HepG2 (cell line): ENCODE measurements at regions not wholly inside any gene's neighbourhood (a gene's known extent, or its start where the extent isn't known, plus 50 kb on each side); places are given as distances from the start of the nearest gene placed in this dataset.

Source experiments
- ADNP ChIP-seq: sonication (generic); formaldehyde crosslinking; IDR thresholded peaks from 2 replicates; pipeline ENCODE4 v1.4.0; 2020; ENCODE audit warnings: missing genetic modification reagents
- ARID3A ChIP-seq: IDR thresholded peaks from 2 replicates; pipeline ENCODE4 v1.6.1; 2012; ENCODE audit warnings: low read depth, low read length, improper control_type of control experiment
- HIVEP1 ChIP-seq: sonication (generic); formaldehyde crosslinking; IDR thresholded peaks from 2 replicates; pipeline ENCODE4 v1.4.0; 2020; ENCODE audit warnings: mild to moderate bottlenecking, missing genetic modification reagents
- LCORL ChIP-seq, 2 experiments: fragments of 450-650 bp in 1 of 2; sonication (generic) in 1 of 2; formaldehyde crosslinking in 1 of 2; IDR thresholded peaks; 2 replicates each; pipeline versions ENCODE4 v1.5.0 to v1.6.1; 2017 to 2020; ENCODE audit warnings: antibody characterized with exemption in 1 of 2, missing genetic modification reagents in 1 of 2
- MAFF ChIP-seq: IDR thresholded peaks from 2 replicates; pipeline ENCODE4 v1.6.1; 2011; ENCODE audit warnings: low read depth, low read length, improper control_type of control experiment
- MATR3 ChIP-seq: sonication (generic); formaldehyde crosslinking; IDR thresholded peaks from 2 replicates; pipeline ENCODE4 v1.4.0; 2020; ENCODE audit warnings: missing genetic modification reagents
- MYPOP ChIP-seq: sonication (generic); formaldehyde crosslinking; IDR thresholded peaks from 2 replicates; pipeline ENCODE4 v1.8.1; 2023; ENCODE audit warnings: mild to moderate bottlenecking, moderate library complexity, missing genetic modification reagents
- NFE2L2 ChIP-seq: fragments of 150-350 bp; IDR thresholded peaks from 2 replicates; pipeline ENCODE4 v1.6.1; 2014; ENCODE audit warnings: low read length
- NPAS2 ChIP-seq: sonication (generic); formaldehyde crosslinking; IDR thresholded peaks from 2 replicates; pipeline ENCODE4 v1.8.0; 2022; ENCODE audit warnings: mild to moderate bottlenecking, missing genetic modification reagents, borderline replicate concordance
- NR2C2 ChIP-seq: sonication (generic); formaldehyde crosslinking; IDR thresholded peaks from 2 replicates; pipeline ENCODE4 v1.4.0; 2020; ENCODE audit warnings: missing genetic modification reagents, mild to moderate bottlenecking, moderate library complexity, borderline replicate concordance
- PAX8 ChIP-seq: sonication (generic); formaldehyde crosslinking; IDR thresholded peaks from 2 replicates; pipeline ENCODE4 v1.8.0; 2022; ENCODE audit warnings: mild to moderate bottlenecking, missing genetic modification reagents, borderline replicate concordance
- PPARG ChIP-seq: conservative IDR thresholded peaks from 2 replicates; pipeline ENCODE4 v1.6.1; 2016; ENCODE audit warnings: missing biosample characterization, missing genetic modification reagents
- RBM22 ChIP-seq: fragments of 200-400 bp; formaldehyde crosslinking; optimal IDR thresholded peaks from 2 replicates; pipeline ENCODE3; 2017; ENCODE audit warnings: mild to moderate bottlenecking, low read length, moderate library complexity
- RELA ChIP-seq: sonication (generic); formaldehyde crosslinking; IDR thresholded peaks from 2 replicates; pipeline ENCODE4 v1.4.0; 2020; ENCODE audit warnings: missing genetic modification reagents
- REXO4 ChIP-seq: sonication (generic); formaldehyde crosslinking; IDR thresholded peaks from 2 replicates; pipeline ENCODE4 v1.8.0; 2022; ENCODE audit warnings: missing genetic modification reagents, mild to moderate bottlenecking, borderline replicate concordance
- RFX5 ChIP-seq: IDR thresholded peaks from 2 replicates; pipeline ENCODE4 v1.6.1; 2011; ENCODE audit warnings: low read depth, low read length, improper control_type of control experiment
- TIGD3 ChIP-seq: sonication (generic); formaldehyde crosslinking; IDR thresholded peaks from 2 replicates; pipeline ENCODE4 v1.5.1; 2020; ENCODE audit warnings: mild to moderate bottlenecking, missing genetic modification reagents, borderline replicate concordance
- YEATS4 ChIP-seq: sonication (generic); formaldehyde crosslinking; IDR thresholded peaks from 2 replicates; pipeline ENCODE4 v1.4.0; 2020; ENCODE audit warnings: missing genetic modification reagents, borderline replicate concordance
- ZMAT3 ChIP-seq: sonication (generic); formaldehyde crosslinking; conservative IDR thresholded peaks from 2 replicates; pipeline ENCODE4 v1.7.0; 2021; ENCODE audit warnings: missing genetic modification reagents
- ZMYM3 ChIP-seq: sonication (generic); formaldehyde crosslinking; IDR thresholded peaks from 2 replicates; pipeline ENCODE4 v1.5.1; 2020; ENCODE audit warnings: mild to moderate bottlenecking, missing genetic modification reagents
- ZNF672 ChIP-seq: sonication (generic); formaldehyde crosslinking; IDR thresholded peaks from 2 replicates; pipeline ENCODE4 v1.8.1; 2022; ENCODE audit warnings: missing genetic modification reagents
- ZNF878 ChIP-seq: sonication (generic); formaldehyde crosslinking; IDR thresholded peaks from 2 replicates; pipeline ENCODE4 v1.8.1; 2023; ENCODE audit warnings: mild to moderate bottlenecking, missing genetic modification reagents, moderate library complexity
- ZSCAN21 ChIP-seq: sonication (generic); formaldehyde crosslinking; IDR thresholded peaks from 2 replicates; pipeline ENCODE4 v1.8.0; 2022; ENCODE audit warnings: mild to moderate bottlenecking, missing genetic modification reagents, moderate library complexity, borderline replicate concordance
- TF ChIP-seq, protein P1 (sequence below): IDR thresholded peaks from 2 replicates; pipeline ENCODE4 v1.6.1; 2012; ENCODE audit warnings: low read length, improper control_type of control experiment

DNA sequence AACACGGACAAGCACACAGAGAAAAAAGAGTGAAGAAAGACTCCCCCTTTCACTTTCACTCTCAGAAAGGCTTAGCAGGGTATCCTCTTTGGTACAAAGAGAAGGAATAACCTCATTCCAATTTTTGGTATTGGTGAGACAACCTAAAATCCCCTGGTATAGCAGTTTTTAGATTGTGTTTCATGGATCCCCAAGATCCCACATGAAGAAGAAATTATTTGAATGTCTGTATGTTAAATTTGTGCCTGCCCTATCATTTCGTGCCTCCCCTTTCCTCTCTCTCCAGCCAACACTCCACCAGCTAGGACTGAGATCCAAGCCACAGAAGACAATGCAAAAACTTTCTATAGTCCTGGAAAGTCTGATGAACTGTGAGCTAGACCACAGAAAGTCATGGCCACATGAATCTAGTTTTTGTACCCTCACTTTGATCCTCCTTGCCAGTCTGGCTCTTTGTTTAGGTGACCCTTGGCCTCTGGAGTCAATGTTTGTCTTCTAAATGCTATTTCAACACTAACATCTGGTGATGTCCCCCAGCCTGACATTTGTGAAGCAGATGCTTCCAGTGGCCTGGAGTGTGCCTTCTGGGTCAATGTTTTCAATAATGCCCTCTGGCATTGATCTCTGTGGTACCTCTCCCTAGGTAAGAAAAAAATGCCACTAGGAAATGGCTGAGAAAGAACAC is 181.9 kb upstream of the BMP4 start (continued):
- no peak for TF ChIP-seq LCORL (IDR thresholded peaks at IDR 0.05)
- peak; percentile 92 for TF ChIP-seq LCORL (CRISPR knock-in tag; IDR thresholded peaks at IDR 0.05)
- TF ChIP-seq YEATS4 (CRISPR knock-in tag): peak; percentile 71; the same call in 1 of the 2 replicates
- TF ChIP-seq, protein P1, sequence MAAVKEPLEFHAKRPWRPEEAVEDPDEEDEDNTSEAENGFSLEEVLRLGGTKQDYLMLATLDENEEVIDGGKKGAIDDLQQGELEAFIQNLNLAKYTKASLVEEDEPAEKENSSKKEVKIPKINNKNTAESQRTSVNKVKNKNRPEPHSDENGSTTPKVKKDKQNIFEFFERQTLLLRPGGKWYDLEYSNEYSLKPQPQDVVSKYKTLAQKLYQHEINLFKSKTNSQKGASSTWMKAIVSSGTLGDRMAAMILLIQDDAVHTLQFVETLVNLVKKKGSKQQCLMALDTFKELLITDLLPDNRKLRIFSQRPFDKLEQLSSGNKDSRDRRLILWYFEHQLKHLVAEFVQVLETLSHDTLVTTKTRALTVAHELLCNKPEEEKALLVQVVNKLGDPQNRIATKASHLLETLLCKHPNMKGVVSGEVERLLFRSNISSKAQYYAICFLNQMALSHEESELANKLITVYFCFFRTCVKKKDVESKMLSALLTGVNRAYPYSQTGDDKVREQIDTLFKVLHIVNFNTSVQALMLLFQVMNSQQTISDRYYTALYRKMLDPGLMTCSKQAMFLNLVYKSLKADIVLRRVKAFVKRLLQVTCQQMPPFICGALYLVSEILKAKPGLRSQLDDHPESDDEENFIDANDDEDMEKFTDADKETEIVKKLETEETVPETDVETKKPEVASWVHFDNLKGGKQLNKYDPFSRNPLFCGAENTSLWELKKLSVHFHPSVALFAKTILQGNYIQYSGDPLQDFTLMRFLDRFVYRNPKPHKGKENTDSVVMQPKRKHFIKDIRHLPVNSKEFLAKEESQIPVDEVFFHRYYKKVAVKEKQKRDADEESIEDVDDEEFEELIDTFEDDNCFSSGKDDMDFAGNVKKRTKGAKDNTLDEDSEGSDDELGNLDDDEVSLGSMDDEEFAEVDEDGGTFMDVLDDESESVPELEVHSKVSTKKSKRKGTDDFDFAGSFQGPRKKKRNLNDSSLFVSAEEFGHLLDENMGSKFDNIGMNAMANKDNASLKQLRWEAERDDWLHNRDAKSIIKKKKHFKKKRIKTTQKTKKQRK: no peak
- TF ChIP-seq ZMYM3 (CRISPR knock-in tag): peak; percentile 93
- peak; percentile 93 for TF ChIP-seq PPARG (CRISPR knock-in tag)
- TF ChIP-seq PAX8 (CRISPR knock-in tag): no peak
- peak; percentile 92 for TF ChIP-seq NR2C2 (CRISPR knock-in tag)
- peak; percentile 76 for TF ChIP-seq ARID3A
- TF ChIP-seq ZNF672: no peak
- no peak for TF ChIP-seq MATR3
- no peak for TF ChIP-seq RBM22
- no peak for TF ChIP-seq NFE2L2
- no peak for TF ChIP-seq ZMAT3 (CRISPR knock-in tag)
- TF ChIP-seq ADNP (CRISPR knock-in tag): 0 out of 2 replicates have a peak, but pooled peaks have one; percentile 21
- no peak for TF ChIP-seq TIGD3 (CRISPR knock-in tag)
- TF ChIP-seq REXO4: no peak
- TF ChIP-seq HIVEP1 (CRISPR knock-in tag): no peak; the same call in 1 of the 2 replicates
- TF ChIP-seq NPAS2 (CRISPR knock-in tag): no peak
- 0 out of 2 replicates have a peak, but pooled peaks have one; percentile 55 for TF ChIP-seq MYPOP
- TF ChIP-seq RFX5: no peak
- peak; percentile 56; the same call in 1 of the 2 replicates for TF ChIP-seq ZNF878 (CRISPR knock-in tag)
- no peak for TF ChIP-seq RELA (CRISPR knock-in tag)
- TF ChIP-seq MAFF: no peak
- peak; percentile 46; the same call in 1 of the 2 replicates for TF ChIP-seq ZSCAN21
